ENCODE measurements at regions not wholly inside any gene's neighbourhood (a gene's known extent, or its start where the extent isn't known, plus 50 kb on each side); places are given as distances from the start of the nearest gene placed in this dataset.
"Not testable (repeated sequence)": the region's sequence is repeated elsewhere in the genome, so short reads cannot be mapped to it uniquely, and the experiment has no call there.

DNA sequence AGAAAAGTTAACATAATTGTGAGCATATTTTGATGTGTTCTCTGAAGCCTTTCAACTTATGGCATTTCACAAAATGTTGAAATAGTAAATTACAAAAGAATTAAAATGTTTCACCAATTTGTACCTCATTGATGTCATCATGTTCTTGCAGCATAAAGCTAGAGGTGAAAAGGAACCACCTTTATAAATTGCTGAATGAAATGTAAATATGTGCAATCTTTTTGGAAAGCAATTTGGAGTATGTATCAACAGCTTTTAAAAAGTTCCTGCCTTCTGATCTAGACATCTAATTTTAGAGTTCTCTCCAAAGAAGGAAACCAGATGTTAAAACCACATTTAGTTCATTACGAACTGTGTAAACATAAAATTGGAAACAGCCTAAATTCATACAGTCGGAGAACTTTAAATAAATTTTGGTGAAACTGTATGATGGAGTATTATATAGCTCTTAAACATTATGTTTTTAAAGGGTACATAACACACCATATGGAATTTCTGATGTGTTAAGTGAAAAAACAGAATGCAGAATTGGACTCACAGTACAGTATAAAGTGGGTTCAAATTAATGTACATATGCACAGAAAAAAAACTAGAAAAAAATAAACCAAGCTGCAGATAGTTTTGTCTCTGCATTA, 311.2 kb upstream of the NAALADL2 start:
- DNase-seq, result no peak

DNA sequence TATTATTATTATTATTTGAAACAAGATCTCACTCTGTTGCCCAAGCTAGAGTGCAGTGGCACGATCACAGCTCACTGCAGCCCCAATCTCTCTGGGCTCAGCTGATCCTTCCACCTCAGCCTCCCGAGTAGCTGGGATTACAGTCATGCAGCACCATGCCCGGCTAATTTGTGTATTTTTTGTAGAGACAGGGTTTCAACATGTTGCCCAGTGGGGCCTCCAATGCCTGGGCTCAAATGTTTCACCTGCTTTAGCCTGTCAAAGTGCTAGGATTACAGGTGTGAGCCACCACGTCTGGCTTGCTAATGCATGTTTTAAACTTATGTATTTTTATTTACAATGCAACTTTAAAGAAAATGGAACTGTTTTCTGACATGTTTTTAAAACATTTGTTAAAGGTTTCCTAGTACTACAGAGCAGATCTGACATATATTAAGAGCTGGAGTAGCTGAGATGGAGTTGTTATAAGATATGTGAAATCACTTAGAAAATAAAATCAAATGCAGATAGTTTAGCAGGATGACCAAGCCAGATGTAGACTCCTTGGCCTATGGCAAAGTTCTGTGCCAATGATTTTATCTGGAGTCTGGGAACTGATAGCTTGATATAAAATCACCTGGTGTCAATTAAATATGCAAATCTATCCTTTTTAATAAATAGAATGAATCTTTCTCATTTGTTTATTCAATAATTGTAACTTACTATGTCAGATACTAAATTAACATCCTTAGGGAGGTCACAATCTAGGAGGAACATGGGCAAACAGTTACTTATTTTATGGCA, 310.1 kb upstream of the NAALADL2 start:
- no peak for DNase-seq

DNA sequence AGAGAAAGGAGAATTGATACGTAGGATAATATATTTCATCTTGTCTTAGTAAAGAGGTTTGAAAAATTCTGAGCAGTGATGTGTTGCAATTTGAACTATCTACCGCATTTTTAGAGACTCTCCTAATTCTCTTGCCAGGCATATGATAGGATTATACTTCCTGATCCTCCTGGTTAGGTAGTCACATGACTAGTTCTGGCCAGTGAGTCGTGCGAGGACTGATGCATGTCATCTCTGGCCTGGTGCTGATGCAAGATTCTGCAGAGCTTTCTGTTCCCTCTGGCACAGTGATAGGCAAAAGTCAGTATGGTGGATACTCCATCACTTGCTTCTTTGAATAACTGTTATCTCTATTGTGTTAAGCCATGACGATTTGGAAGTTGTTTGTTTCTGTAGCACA, 277.6 kb upstream of the NAALADL2 start:
- DNase-seq, result no peak

DNA sequence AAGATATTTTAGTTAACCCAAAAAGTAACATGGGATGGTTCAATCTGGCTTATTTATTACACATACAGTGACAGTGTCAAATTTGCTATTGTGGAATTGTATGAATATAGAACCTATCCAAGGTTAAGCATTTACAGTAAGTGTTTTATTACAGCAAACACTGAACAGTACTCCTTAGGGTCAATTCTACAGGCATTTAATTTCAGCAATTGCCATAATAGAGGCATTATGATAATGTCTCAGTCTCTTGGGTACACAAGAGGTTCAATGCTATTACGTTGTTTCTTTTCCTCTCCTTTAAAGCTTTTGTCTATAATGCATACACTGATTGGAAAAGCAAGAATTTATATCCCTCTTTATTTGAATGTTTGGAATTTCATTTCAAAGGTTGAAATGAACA, 275.7 kb upstream of the NAALADL2 start:
- no peak for DNase-seq

DNA sequence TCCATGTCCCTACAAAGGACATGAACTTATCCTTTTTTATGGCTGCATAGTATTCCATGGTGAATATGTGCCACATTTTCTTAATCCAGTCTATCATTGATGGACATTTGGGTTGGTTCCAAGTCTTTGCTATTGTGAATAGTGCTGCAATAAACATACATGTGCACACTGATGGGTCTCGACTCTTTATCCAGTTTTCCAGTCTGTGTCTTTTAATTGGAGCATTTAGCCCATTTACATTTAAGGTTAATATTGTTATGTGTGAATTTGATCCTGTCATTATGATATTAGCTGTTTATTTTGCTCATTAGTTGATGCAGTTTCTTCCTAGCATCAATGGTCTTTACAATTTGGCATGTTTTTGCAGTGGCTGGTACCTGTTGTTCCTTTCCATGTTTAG, 272.0 kb upstream of the NAALADL2 start:
- not testable (repeated sequence) for DNase-seq

DNA sequence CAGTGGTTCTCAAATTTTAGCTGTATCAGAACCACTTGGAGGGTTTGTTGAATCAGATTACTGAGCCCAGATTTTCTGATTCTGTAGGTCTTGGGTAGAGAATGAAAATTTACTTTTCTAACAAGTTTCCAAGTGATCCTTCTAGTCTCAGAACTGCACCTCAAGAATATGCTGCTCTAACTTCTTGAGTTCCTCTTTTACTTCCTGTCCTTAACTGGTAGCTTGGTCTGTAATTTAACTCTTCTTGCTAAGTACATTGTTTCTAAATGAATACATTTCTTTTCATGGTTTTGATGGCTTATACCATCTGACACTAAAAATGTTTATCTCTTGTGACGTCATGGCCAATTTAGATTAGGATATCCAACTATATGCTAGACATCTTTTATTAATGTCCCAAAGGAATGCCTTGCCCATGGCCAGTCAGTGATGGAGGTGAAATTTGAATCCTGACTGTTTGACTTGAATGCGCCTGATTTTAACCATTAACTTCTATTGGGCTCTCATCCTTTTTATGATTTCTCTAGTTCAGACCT, 262.6 kb upstream of the NAALADL2 start:
- no peak for DNase-seq

DNA sequence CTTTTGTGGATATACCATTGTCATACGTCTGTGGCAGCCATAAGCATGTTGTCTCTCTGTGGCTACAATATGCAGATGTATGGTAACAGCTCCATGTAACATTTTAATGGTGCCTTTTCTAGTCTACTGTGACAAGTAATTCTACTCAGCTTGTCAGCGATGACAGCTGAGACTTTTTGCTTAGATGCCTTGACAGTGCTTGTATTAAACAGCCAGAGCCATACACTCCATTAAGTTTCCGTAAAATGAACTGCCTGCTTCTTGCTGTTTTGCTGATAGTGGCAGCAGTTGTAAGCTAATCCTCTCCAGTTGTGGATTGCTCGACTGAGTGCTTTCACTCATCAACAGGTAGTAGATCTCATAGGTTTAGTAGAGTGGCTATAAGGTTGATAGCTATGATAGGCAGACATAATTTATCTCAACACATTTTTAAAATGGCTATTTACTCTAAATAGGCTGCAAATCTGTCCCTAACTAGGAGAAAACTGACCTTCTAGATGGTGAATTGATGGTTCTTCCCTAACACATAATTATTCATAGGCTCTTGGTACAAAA, 260.2 kb upstream of the NAALADL2 start:
- no peak for DNase-seq

DNA sequence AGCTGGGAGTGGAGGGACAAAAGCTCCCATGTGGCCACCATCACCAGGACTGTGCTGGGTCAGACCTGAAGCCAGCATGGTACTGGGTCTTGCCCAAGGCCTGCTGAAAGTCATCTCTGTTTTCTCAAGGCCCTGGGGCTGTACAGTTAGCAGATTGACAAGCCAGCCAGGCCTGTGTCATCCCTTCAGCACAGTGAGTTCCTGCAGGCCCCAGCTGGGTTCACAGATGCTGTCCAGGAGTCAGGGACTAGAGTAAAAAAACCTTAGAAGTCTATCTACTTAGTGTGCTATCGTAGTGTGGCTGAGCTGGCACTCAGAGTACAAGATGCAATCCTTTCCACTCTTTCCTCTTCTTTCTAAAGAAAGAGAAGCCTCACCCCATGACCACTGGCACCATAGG, 246.0 kb upstream of the NAALADL2 start:
- no peak for DNase-seq

DNA sequence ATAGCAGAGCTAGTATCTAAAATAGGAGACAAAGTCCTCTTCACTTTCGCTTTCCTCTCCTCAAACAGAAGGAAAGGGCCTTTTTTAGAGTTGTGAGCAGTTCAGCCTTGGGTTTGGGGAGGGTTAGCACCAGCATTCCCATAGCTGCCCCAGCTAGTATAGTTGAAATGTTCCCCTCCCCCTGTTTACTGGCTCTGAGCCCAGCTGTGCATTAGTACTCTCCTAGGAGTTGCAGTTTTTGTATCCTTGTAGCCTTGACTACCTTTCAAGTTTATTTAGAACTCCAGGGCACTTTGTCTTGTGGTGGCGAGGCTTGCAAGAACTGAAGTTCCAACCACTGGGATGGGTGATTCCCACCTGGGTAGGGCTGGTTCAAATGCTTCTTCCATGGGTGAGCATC, 245.1 kb upstream of the NAALADL2 start:
- DNase-seq, result no peak

DNA sequence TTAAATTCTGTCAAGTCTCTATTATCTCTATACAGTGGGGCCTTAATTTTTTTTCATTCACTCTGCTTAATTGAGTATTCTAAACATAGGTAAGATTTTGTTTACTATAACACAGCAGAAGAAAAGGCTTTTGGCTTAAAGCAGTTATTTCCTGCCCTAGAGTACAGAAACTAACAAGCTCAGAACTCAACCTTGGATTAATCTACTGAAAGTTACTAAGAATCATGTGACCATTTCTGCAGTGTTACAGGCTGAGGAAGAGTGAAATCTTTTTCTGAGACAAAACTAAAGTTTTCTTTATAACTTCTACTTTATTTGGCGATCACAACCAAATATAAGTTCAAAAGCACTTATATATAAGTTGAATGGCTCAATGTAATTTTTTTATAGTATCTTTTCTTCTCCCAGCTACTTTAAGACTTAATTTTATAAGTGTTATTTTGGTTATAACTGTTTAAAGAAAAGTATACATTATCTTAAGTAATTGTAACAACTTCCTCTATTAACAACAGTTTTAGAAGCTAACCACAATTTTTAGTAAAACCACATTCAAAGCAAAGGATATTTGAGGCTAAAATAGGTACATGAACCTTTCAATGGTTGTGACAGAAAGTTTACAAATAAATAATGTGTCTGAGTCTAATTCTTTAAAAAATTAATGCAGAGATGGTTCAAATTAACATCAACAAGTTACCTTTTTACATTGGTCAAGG, 240.6 kb upstream of the NAALADL2 start:
- DNase-seq, result no peak

DNA sequence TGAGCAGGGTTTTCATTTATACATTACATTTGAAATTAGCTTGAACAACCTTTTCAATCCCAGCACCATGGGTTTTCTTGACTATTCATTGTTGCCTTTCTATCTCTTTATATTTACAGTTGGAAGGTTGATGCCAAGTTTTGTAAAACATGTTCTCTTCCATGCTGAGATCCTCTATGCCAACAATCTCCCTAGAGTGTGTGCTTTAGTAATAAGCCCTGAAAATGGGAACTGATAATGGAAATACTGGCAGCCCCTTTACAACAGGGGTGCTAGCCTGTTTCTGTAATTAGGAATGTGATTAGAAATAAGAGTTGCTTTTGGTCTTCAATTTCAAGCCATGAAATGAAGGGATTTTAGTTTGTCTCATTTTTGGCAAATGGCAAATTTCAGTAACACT, 239.9 kb upstream of the NAALADL2 start:
- DNase-seq, result no peak

DNA sequence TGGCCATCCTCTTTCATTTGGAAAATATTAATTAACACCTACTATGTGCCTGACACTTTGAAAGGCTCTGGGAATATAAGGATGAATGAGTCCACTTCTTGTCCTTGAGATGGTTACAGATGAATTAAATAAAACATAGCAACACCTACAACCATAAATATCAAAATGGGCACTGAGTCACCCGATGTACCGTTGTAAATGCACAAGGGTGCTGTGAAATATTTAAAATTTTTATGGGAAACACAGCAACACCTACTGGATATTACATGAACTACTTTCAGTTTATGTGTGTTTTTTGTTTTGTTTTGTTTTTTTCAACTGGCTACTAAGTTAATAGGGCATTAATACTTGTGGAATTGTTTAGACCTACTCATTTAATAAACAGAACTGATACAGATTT, 239.0 kb upstream of the NAALADL2 start:
- no peak for DNase-seq

DNA sequence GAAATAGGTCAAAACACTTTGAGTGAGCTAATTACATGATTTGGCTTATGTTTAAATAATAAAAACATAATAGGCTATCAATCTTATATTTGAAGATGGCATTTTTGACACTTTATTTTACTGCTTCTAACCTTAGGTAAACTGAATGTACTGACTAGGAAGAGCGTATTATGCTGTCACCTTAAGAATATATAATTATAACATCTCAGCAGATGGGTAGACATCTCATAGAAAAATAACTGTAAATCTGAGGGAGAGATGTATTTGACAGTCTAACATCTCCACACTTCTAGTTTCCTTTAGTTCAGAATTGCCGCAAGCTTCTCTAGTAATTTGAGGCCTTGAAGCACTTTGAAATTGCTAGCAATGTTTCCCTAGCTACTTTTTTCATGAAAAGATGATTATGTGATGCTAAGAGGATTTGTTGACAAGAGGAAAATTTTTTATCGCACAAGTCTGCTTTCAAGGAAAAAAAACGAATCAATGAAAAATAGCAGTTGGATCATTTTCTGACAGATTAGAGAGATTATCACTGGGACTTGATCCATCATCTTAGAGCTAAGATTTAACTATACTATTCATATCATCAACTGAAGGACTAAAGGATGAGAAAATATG, 238.2 kb upstream of the NAALADL2 start:
- DNase-seq, result no peak

DNA sequence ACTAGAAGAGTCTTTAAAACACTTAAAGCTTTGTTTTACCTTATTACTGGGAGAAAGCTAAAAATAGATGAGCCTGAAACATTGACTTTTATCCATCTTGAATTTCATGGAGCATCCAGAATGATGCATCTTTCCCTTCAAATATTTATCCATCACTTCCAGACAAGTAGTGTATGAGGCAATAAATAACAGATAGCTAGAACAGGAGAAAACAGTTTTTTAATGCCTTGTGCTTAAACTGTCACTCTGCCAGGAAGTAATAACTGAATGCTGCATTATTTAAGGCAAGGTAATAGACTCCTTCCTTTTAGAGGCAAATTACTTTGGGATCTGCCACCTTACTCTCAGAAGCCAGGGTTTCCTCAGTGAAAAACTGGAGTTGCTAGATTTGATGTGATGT, 225.8 kb upstream of the NAALADL2 start:
- DNase-seq, result no peak

DNA sequence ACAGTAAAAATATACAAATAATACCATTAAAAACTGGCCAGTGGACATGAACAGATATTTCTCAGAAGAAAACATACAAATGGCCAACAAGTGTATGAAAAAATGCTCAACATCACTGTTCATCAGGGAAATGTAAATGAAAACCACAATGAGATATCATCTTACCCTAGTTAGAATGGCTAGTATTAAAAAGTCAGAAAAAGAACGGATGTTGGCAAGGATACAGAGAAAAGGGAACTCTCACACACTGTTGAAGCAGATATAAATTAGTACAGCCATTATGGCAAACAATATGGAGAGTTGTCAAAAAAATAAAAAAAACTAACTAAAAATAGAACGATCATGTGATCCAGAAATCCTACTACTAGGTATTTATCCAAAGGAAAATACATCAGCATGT, 222.7 kb upstream of the NAALADL2 start:
- no peak for DNase-seq

DNA sequence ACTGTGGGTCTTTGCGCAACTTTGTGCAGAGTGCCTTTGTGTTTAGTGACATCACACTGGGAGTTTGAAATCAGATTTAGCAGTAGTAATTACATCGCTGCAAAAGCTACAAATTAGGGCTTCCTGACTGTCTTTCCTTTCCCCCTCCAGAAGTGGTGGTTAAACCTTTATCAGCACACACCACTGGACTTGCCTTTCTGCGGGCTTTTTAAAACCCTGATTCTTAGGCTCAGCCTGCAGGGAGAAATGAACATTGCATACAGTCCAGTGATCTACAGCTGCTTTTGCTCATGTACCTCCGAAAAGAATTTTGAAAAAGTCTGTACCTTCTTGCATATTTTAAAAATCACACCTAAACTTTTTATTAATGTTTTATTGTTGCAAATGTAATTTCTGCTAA, 219.7 kb upstream of the NAALADL2 start:
- DNase-seq, result no peak

DNA sequence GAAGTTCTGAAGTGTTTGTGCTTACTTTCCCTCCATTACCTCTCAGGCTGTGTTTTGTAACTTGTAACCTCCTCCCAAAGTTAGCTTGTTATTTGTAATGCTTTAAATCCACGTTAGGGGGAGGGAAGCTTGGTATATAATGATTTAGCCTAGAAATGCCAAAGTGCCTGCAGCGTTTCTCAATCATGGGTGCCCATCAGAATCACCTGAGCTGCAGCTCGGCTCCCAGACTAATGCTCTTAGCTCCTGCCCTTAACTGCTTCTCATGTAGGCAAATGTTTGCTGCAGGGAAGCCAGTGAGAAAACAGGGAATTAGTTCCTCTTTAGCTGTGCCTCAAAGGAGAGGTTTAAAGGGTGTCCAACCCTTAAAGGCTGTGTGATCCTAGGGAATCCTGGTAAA, 219.2 kb upstream of the NAALADL2 start:
- DNase-seq, result no peak

DNA sequence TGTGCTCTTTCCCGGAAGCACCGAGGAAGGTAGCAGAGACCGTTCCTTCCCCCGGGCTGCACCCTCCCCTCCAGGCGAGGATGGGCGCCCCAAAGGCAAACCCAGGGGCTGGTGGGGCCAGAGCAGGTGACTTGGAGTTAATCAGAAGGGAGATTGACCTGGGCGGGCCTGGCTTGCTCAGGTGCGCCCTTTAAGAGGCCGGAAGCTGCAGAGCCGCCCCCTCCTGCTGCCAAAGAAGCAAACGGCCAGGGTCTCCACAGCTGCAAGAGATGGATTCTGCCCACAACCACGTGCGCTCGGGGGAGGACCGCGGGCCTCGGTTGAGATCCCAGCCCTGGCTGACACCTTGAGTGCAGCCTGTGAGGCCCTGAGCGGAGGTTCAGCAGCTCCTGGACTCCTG, 218.2 kb upstream of the NAALADL2 start:
- DNase-seq, result no peak

DNA sequence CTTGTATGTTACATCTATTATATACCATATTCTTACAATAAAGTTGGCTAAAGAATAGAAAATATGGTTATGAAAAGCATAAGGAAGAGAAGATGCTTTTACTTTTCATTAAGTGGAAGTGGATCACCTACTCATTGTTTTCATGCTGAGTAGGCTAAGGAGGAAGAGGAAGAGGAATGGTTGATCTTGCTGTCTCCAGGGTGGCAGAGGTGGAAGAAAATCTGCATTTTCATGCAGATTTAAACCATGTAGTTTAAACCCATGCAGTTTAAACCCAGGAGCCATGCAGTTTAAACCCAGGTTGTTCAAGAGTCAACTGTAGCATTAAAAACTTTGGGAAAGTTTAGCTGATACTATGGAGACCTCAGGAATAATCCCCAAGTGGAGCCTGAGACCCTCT, 214.8 kb upstream of the NAALADL2 start:
- DNase-seq, result no peak

DNA sequence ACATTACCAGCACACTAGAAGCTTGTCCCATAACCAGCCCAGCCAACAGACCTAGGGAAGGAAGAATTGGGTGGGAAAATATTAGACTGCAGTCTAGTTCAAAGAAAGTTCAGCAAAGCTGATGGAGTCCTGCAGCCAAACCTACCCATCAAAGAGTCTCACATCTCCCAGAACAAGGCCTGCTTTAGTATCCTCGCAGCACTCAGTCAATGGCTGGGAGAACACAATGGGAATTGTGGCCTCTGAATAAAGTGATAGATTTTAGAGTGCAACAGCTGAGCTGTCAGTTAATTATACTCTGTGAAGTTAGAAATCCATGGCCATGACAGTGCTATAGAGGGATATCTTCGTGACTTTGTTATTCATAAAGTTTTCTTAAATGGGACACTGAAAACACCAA, 207.2 kb upstream of the NAALADL2 start:
- no peak for DNase-seq

DNA sequence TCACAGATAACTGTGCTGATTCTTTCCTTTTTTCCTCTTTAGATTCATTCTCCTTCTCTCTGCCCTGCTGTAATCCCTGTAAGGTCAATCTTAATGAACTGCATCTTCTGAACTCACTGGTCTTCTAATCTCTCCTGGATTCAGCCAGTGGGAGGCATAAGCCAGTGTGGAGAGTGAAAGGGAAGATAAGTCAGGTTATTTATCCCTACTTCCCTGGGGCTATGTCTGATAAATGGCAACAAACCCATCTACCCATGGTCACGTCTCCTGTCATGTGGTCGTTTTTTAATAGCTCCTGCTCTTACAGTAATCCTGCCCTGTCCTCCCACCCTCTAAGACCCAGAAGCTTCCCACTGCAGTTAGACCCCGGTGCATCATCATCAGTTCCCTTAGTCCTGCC, 199.6 kb upstream of the NAALADL2 start:
- no peak for DNase-seq

DNA sequence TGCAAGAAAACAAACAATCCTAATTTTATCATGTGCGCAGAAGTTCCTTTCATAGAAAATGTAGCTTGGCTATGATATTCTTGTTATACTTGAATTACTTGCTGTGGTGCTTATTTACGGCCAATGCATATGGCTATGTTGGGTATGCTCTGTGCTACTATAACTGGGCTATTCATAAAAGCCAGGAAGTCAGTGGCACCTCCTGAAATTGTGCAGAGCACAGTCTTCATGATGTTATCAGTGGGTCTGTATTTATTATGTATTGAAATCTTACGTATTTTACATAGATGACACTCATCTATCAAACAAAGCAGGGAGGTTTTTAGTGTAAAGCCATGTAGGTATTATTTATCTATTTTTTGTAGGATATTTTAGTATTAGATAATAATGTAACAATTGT, 196.5 kb upstream of the NAALADL2 start:
- no peak for DNase-seq

DNA sequence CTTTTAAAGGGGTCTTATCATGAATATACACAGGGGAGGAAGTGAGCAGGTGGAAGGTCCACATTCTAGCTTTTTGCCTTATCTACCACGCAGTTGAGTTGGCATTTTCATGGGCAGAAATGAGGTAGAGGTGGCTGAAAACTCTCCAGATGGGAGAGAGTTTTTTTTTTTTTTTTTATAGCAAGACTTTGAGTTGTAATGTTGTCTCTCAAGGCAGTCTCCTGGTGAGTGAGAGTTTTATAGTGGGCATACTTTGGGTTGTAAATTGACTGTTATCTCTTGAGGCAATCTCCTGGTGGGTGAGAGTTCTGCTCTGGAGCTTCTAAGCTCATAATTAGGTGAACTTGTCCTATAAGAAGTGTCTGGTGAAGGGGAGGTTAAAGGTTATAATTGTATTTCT, 191.7 kb upstream of the NAALADL2 start:
- DNase-seq, result no peak

Data from activated T-cell treated with anti-CD3 and anti-CD28 coated beads, Interleukin-2, amount 50 U/mL, for 1 hour (primary cell).